Transverse colon (tissue), 4 donors: ENCODE measurements at regions not wholly inside any gene's neighbourhood (a gene's known extent, or its start where the extent isn't known, plus 50 kb on each side); places are given as distances from the start of the nearest gene placed in this dataset.

ENCODE experiments used
- DNase-seq: peaks from one replicate; pipeline ENCODE4 v3.0.0-alpha.2; 2019
- H3K27ac ChIP-seq, 4 donors: fragments of 200-600 bp; sonication (generic); 2 replicates each; pipeline ENCODE4 v1.5.1; 2016 to 2018; ENCODE audit warnings: inconsistent platforms in 4 of 4
- H3K27me3 ChIP-seq: fragments of 200-600 bp; sonication (generic); 2 replicates; pipeline ENCODE4 v1.5.1; 2017; ENCODE audit warnings: inconsistent platforms
- H3K36me3 ChIP-seq, 4 donors: fragments of 200-600 bp; sonication (generic); 2 replicates each; pipeline ENCODE4 v1.5.1; 2017 to 2019; ENCODE audit warnings: inconsistent platforms in 4 of 4
- H3K4me1 ChIP-seq, 4 donors: fragments of 200-600 bp; sonication (generic); 2 replicates each; pipeline ENCODE4 v1.5.1; 2017 to 2020; ENCODE audit warnings: inconsistent platforms in 4 of 4
- H3K4me3 ChIP-seq, 4 donors: fragments of 200-600 bp; sonication (generic); 1 replicate in 1 of 4; 2 replicates in 3 of 4; pipeline versions ENCODE4 v1.5.1 to v1.6.1; 2017 to 2019; ENCODE audit warnings: inconsistent platforms in 4 of 4
- H3K9me3 ChIP-seq, 2 donors: fragments of 200-600 bp; sonication (generic); 2 replicates each; pipeline ENCODE4 v1.5.1; 2017 to 2019; ENCODE audit warnings: inconsistent platforms in 2 of 2
- EP300 ChIP-seq: sonication (generic); formaldehyde crosslinking; IDR thresholded peaks from one replicate; pipeline ENCODE4 v1.6.1; 2017; ENCODE audit warnings: antibody characterized with exemption, low read depth
- POLR2A ChIP-seq: fragments of 450-650 bp; IDR thresholded peaks from one replicate; pipeline ENCODE4 v1.6.1; 2016; ENCODE audit warnings: antibody characterized with exemption, mild to moderate bottlenecking, moderate library complexity
- POLR2AphosphoS5 ChIP-seq, 3 donors: sonication (generic); formaldehyde crosslinking; IDR thresholded peaks; one replicate each; pipeline ENCODE4 v1.6.1; 2016; ENCODE audit warnings: antibody characterized with exemption in 3 of 3
- WGBS, 2 donors: methylation state at CpG; one replicate each; pipeline ENCODE4 v1.1.5; 2018; ENCODE audit warnings: low coverage in 1 of 2; 5-methylcytosine and 5-hydroxymethylcytosine counted together
- in situ Hi-C, 4 donors: fragments of 200-750 bp; cut with MboI; loops; one replicate each; pipeline versions ENCODE4 v1.15.0 to v1.15.1; 2017; ENCODE audit warnings: low sequenced_read_pairs in 3 of 4, low pct_ligation_motif_present in 1 of 4, low pct_unique_long_range_greater_than_20kb in 1 of 4
- intact Hi-C: fragments of 100-400 bp; cut with DNase I; formaldehyde crosslinking; loops from one replicate; pipeline ENCODE4 v1.15.1; 2023; ENCODE audit warnings: low total_unique reads
- TF ChIP-seq, protein P1 (sequence below), 5 experiments: fragments of 200-600 bp in 3 of 5; fragments of 450-650 bp in 2 of 5; sonication (generic) in 3 of 5; IDR thresholded peaks; 1 replicate in 2 of 5; 2 replicates in 3 of 5; pipeline ENCODE4 v1.5.1; 2016 to 2017; ENCODE audit warnings: antibody characterized with exemption in 5 of 5, inconsistent platforms in 3 of 5, mild to moderate bottlenecking in 2 of 5, moderate library complexity in 1 of 5

DNA sequence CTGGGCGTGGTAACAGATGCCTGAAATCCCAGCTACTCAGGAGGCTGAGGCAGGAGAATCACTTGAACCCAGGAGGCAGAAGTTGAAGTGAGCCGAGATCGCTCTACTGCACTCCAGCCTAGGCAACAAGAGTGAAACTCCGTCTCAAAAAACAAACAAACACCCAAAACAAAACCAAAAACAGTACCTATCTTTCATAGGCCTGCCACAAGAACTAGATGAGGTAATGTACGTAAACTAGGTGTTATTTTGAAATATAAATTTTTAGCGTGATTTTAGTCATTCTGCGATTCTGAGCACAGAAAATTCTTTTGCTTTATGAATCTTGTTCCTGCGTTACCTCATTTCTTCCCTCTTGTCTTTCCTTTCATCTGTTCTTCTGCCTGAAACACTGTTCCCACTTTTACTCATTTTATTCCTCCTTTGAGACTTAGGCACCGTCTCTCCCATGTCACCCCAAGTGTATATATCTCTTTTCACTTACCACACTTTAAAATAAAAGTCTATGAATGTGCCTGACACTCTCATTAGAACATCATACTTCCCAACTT lies 238.2 kb upstream of the HTR2A start:
- Histone ChIP-seq H3K36me3 (no peaks in the 10 kb centered on the region), H3K9me3 (no peaks in the 10 kb centered on the region), H3K4me1 (no peaks in the 10 kb centered on the region), H3K27me3 (no peaks in the 10 kb centered on the region), H3K4me3 (no peak overlapping the region), H3K27ac (no peak overlapping the region)
- in situ Hi-C loops (no loop called here), intact Hi-C loops (no loop called here)
- TF ChIP-seq EP300, result no peak
- no peak for TF ChIP-seq POLR2A
- TF ChIP-seq, protein P1, sequence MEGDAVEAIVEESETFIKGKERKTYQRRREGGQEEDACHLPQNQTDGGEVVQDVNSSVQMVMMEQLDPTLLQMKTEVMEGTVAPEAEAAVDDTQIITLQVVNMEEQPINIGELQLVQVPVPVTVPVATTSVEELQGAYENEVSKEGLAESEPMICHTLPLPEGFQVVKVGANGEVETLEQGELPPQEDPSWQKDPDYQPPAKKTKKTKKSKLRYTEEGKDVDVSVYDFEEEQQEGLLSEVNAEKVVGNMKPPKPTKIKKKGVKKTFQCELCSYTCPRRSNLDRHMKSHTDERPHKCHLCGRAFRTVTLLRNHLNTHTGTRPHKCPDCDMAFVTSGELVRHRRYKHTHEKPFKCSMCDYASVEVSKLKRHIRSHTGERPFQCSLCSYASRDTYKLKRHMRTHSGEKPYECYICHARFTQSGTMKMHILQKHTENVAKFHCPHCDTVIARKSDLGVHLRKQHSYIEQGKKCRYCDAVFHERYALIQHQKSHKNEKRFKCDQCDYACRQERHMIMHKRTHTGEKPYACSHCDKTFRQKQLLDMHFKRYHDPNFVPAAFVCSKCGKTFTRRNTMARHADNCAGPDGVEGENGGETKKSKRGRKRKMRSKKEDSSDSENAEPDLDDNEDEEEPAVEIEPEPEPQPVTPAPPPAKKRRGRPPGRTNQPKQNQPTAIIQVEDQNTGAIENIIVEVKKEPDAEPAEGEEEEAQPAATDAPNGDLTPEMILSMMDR (IDR thresholded peaks at IDR 0.05), result no peak
- TF ChIP-seq POLR2AphosphoS5 (IDR thresholded peaks at IDR 0.05), result no peak
- no peak for DNase-seq
- WGBS, 2 donors, result 72 to 78% methylated on average over 8 to 9 of the region's 9 CpGs

DNA sequence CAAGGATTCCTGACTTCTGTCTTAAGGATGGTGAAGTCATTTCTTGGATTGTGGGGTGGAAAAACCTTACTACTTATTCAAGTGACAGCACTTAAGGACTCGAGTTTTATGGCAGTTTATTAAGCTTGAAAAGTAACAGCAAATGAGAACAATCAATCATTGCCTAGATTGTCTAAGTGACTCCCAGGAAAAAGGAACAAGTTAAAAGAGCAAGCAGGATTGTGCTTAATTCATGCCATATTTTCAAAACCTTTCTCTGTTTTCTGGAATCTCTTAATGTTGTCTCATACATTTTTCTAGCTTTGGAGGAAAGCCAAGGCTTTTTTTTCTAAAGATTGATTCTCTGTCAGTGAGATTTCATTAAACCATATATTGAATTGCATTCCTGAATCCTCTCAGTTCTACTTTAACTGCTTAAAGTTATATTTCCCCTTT lies 236.2 kb upstream of the HTR2A start:
- H3K36me3 ChIP-seq, result no peaks in the 10 kb centered on the region
- no peak for DNase-seq
- no peaks in the 10 kb centered on the region for H3K4me1 ChIP-seq
- WGBS, 2 donors, result 0 to 2% methylated on average over 1 of the region's 1 CpG
- no peak overlapping the region for H3K4me3 ChIP-seq
- H3K9me3 ChIP-seq, result no peaks in the 10 kb centered on the region
- in situ Hi-C loops (no loop called here), intact Hi-C loops (no loop called here)
- H3K27ac ChIP-seq, result no peak overlapping the region
- TF ChIP-seq POLR2A (no peak), EP300 (no peak)
- H3K27me3 ChIP-seq, result no peaks in the 10 kb centered on the region

DNA sequence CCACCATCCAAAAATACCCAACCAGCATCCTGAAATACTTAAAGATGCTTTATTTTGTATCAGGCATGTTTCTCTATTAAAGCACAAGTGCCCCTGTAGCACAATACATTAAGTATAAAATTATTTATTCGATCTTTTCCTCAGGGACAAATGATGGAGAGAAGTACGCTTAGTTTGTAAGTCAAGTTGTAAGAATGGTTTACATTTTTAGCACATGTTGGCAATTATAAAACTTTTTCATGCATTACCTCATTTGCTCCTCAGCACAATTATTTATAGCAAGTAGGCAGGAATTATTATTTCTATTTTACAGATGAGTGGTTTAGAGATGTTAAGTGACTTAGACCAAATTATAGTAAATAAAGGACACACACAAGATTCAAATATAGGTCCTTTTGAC lies 232.6 kb upstream of the HTR2A start:
- DNase-seq, result no peak
- Histone ChIP-seq H3K4me1 (no peaks in the 10 kb centered on the region), H3K27me3 (no peaks in the 10 kb centered on the region), H3K27ac (no peak overlapping the region), H3K4me3 (no peak overlapping the region), H3K9me3 (no peaks in the 10 kb centered on the region), H3K36me3 (no peaks in the 10 kb centered on the region)
- intact Hi-C loops, result no loop called here
- WGBS, 2 donors, result 49 to 60% methylated on average over 2 of the region's 2 CpGs
- in situ Hi-C loops, result no loop called here
- TF ChIP-seq POLR2AphosphoS5 (IDR thresholded peaks at IDR 0.05), result no peak
- TF ChIP-seq EP300, result no peak
- TF ChIP-seq, protein P1 (IDR thresholded peaks at IDR 0.05), result no peak
- TF ChIP-seq POLR2A, result no peak

DNA sequence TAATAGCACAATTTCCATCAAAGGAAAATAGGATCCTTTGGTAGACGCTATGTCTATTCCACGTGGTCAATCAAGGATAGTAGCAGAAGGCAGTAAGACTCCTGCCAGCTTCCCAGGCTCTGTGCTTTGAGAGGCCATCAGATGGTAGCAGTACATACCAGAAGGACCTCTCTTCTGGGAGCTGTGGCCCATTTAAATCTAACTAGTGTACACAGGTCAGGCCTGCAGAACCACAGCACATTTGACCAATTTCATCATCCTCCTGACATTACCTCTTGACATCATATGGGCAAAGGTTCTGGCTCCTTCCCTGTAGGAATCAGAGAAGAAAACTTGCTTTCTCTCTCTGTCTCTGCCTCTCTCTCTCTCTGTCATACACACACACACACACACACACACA lies 229.6 kb upstream of the HTR2A start:
- no peak for TF ChIP-seq POLR2A
- no peak for TF ChIP-seq EP300
- TF ChIP-seq POLR2AphosphoS5 (IDR thresholded peaks at IDR 0.05), result no peak
- TF ChIP-seq, protein P1 (IDR thresholded peaks at IDR 0.05), result no peak
- WGBS, 2 donors, result 76% methylated on average over 2 of the region's 2 CpGs; no CpG with 5 or more reads in 1 of the 2 donors
- no peaks in the 10 kb centered on the region for H3K4me1 ChIP-seq
- DNase-seq, result no peak
- no peaks in the 10 kb centered on the region for H3K36me3 ChIP-seq
- H3K4me3 ChIP-seq, result no peak overlapping the region
- in situ Hi-C loops (no loop called here), intact Hi-C loops (no loop called here)
- H3K27me3 ChIP-seq, result no peaks in the 10 kb centered on the region
- no peaks in the 10 kb centered on the region for H3K9me3 ChIP-seq
- no peak overlapping the region for H3K27ac ChIP-seq

DNA sequence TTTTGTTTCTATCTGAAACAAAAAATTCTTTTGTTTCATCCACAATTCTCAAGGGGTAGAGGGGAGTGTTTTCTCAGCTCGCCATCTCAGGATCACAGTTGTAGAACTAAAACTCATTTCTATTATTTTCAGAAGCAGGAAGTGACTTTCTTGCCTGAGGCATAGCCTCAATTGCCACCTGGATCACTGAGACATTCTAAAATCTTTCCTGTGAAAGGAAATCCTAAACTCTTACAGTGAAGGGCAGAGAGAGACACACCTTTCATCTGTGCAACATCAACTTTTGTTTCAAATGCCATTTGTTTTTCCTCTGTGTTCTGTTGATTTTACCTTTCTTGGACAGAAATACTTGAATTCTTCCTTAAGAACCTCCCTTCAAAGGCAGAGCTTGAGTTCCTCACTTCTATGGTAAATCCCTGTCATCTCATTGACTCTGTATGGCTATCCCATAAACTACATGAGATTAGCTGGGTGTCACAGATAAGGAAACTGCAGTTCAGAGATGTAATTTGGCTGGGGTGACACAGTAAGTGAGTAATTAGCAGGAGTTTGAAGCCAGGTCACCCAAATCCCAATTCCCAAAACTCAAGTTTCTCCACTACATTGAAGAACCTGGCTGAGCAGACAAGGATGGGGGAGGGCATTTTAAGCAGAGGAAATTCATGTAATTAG lies 224.4 kb upstream of the HTR2A start:
- in situ Hi-C loops (no loop called here), intact Hi-C loops (no loop called here)
- DNase-seq, result no peak
- 30 to 55% methylated on average over 1 of the region's 1 CpG for WGBS, 2 donors
- no peaks in the 10 kb centered on the region for H3K9me3 ChIP-seq
- no peaks in the 10 kb centered on the region for H3K27me3 ChIP-seq
- no peak overlapping the region for H3K4me3 ChIP-seq
- H3K36me3 ChIP-seq, result no peaks in the 10 kb centered on the region
- no peak overlapping the region for H3K27ac ChIP-seq
- TF ChIP-seq POLR2A (no peak), EP300 (no peak), POLR2AphosphoS5 (IDR thresholded peaks at IDR 0.05) (no peak)
- TF ChIP-seq, protein P1 (IDR thresholded peaks at IDR 0.05), result no peak
- no peaks in the 10 kb centered on the region for H3K4me1 ChIP-seq
